ENCODE measurements at regions not wholly inside any gene's neighbourhood (a gene's known extent, or its start where the extent isn't known, plus 50 kb on each side); places are given as distances from the start of the nearest gene placed in this dataset.
"Not testable (repeated sequence)": the region's sequence is repeated elsewhere in the genome, so short reads cannot be mapped to it uniquely, and the experiment has no call there.

- DNase-seq (ENCODE audit: low spot score): no peak
Observed at GRCh38 chr4:24368801-24369200, 215.6 kb downstream of the DHX15 start.

- DNase-seq (ENCODE audit: low spot score): no peak
Observed at GRCh38 chr4:24364852-24365251, 219.5 kb downstream of the DHX15 start.

GRCh38 chr4:24364249-24364648, 220.1 kb downstream of the DHX15 start:
- DNase-seq (ENCODE audit: low spot score): no peak

GRCh38 chr4:24363751-24364150, 220.6 kb downstream of the DHX15 start:
- DNase-seq (ENCODE audit: low spot score): no peak

- no peak for DNase-seq (ENCODE audit: low spot score)
Observed at GRCh38 chr4:24352112-24352511, 232.2 kb downstream of the DHX15 start.

GRCh38 chr4:24349168-24349996, 235.0 kb downstream of the DHX15 start:
- not testable (repeated sequence) for DNase-seq (ENCODE audit: low spot score)

GRCh38 chr4:24339260-24339659, 245.1 kb downstream of the DHX15 start:
- no peak for DNase-seq (ENCODE audit: low spot score)

GRCh38 chr4:24337451-24338190, 246.7 kb downstream of the DHX15 start:
- DNase-seq (ENCODE audit: low spot score): no peak

GRCh38 chr4:24335616-24336015, 248.7 kb downstream of the DHX15 start:
- DNase-seq (ENCODE audit: low spot score): no peak

GRCh38 chr4:24334906-24335305, 249.4 kb downstream of the DHX15 start:
- DNase-seq (ENCODE audit: low spot score): no peak

- no peak for DNase-seq (ENCODE audit: low spot score)
Observed at GRCh38 chr4:24330573-24330972, 253.8 kb downstream of the DHX15 start.

GRCh38 chr4:24330172-24330571, 254.2 kb downstream of the DHX15 start:
- DNase-seq (ENCODE audit: low spot score): peak; percentile 11

GRCh38 chr4:24328711-24329110, 255.6 kb downstream of the DHX15 start:
- DNase-seq (ENCODE audit: low spot score): no peak

- DNase-seq (ENCODE audit: low spot score): no peak
Observed at GRCh38 chr4:24328310-24328709, 256.0 kb downstream of the DHX15 start.

- no peak for DNase-seq (ENCODE audit: low spot score)
Observed at GRCh38 chr4:24322995-24323394, 261.4 kb downstream of the DHX15 start.

- no peak for DNase-seq (ENCODE audit: low spot score)
Observed at GRCh38 chr4:24322511-24322910, 261.8 kb downstream of the DHX15 start.

- no peak for DNase-seq (ENCODE audit: low spot score)
Observed at GRCh38 chr4:24321616-24322015, 262.7 kb downstream of the DHX15 start.

- peak; percentile 23 for DNase-seq (ENCODE audit: low spot score)
Observed at GRCh38 chr4:24321131-24321530, 263.2 kb downstream of the DHX15 start.

- no peak for DNase-seq (ENCODE audit: low spot score)
Observed at GRCh38 chr4:24319387-24319786, 265.0 kb downstream of the DHX15 start.

- DNase-seq (ENCODE audit: low spot score): no peak
Observed at GRCh38 chr4:24315056-24315455, 269.3 kb downstream of the DHX15 start.

- DNase-seq (ENCODE audit: low spot score): no peak
Observed at GRCh38 chr4:24312261-24312913, 272.0 kb downstream of the DHX15 start.

- DNase-seq (ENCODE audit: low spot score): no peak
Observed at GRCh38 chr4:24303926-24304325, 280.4 kb downstream of the DHX15 start.

- DNase-seq (ENCODE audit: low spot score): no peak
Observed at GRCh38 chr4:24298911-24299310, 285.4 kb downstream of the DHX15 start.
